Caco-2 (cell line): ENCODE measurements at regions not wholly inside any gene's neighbourhood (a gene's known extent, or its start where the extent isn't known, plus 50 kb on each side); places are given as distances from the start of the nearest gene placed in this dataset.

Experiments used
- BruUV-seq: library from RNA; stranded (reverse); fragments of 400-500 nt; replicated peaks from 2 replicates; lab custom pipeline; 2021; lab: Mats Ljungman, UMichigan
- CTCF ChIA-PET: fragments of 300-600 bp; sonication (Branson Sonifier 250); formaldehyde crosslinking; loops from one replicate; lab custom pipeline; 2022; ENCODE audit warnings: antibody characterized with exemption; lab: Charles Lee
- POLR2A ChIA-PET: fragments of 300-600 bp; sonication (Branson Sonifier 250); formaldehyde crosslinking; loops from one replicate; lab custom pipeline; 2022; ENCODE audit warnings: antibody characterized with exemption; lab: Charles Lee
- DNase-seq, 2 experiments: peaks; one replicate each; pipeline versions ENCODE4 v3.0.0 to v3.0.0-alpha.2; 2020 to 2022
- H3K27me3 ChIP-seq: replicated peaks from 2 replicates; pipeline ENCODE4 v1.6.0; 2011; ENCODE audit warnings: low read length; ENCODE audit not compliant: control insufficient read depth, insufficient read depth
- H3K36me3 ChIP-seq: 2 replicates; pipeline ENCODE4 v1.5.1; 2011; ENCODE audit warnings: low read length; ENCODE audit not compliant: control insufficient read depth, insufficient read depth
- H3K4me1 ChIP-seq: fragments of 250-450 bp; sonication (Bioruptor Pico); 2 replicates; pipeline ENCODE4 v1.5.1; 2020; ENCODE audit warnings: mild to moderate bottlenecking
- H3K4me3 ChIP-seq: 2 replicates; pipeline ENCODE4 v1.5.1; 2011; ENCODE audit warnings: low read depth, mild to moderate bottlenecking, control low read depth, low read length
- H3K9me3 ChIP-seq: fragments of 250-450 bp; sonication (Bioruptor Pico); 2 replicates; pipeline ENCODE4 v1.5.1; 2020; ENCODE audit warnings: mild to moderate bottlenecking, moderate library complexity
- H3K27ac Mint-ChIP-seq: one replicate; pipeline ENCODE4 v1.8.0; 2022; ENCODE audit warnings: mixed read lengths; ENCODE audit not compliant: unreplicated experiment
- H3K27me3 Mint-ChIP-seq: one replicate; pipeline ENCODE4 v1.8.0; 2022; ENCODE audit warnings: mixed read lengths; ENCODE audit not compliant: insufficient read depth, unreplicated experiment
- H3K36me3 Mint-ChIP-seq: one replicate; pipeline ENCODE4 v1.8.0; 2022; ENCODE audit warnings: mild to moderate bottlenecking, mixed read lengths; ENCODE audit not compliant: insufficient read depth, unreplicated experiment
- H3K4me1 Mint-ChIP-seq: one replicate; pipeline ENCODE4 v1.8.0; 2022; ENCODE audit warnings: low read depth, mixed read lengths; ENCODE audit not compliant: unreplicated experiment
- H3K4me3 Mint-ChIP-seq: one replicate; pipeline ENCODE4 v1.8.0; 2022; ENCODE audit warnings: mild to moderate bottlenecking, moderate library complexity, mixed read lengths; ENCODE audit not compliant: unreplicated experiment
- H3K9me3 Mint-ChIP-seq: one replicate; pipeline ENCODE4 v1.8.0; 2022; ENCODE audit warnings: mixed read lengths; ENCODE audit not compliant: unreplicated experiment
- intact Hi-C: fragments of 100-400 bp; cut with micrococcal nuclease; formaldehyde crosslinking; loops from one replicate; pipeline ENCODE4 v1.10.0; 2022; ENCODE audit not compliant: unreplicated experiment
- TF ChIP-seq, protein P1 (sequence below), 2 experiments: fragments of 200-600 bp in 1 of 2; IDR thresholded peaks; 1 replicate in 1 of 2; 2 replicates in 1 of 2; pipeline versions ENCODE4 v1.5.1 to v1.8.0; 2011 to 2022; ENCODE audit warnings: antibody characterized with exemption in 1 of 2, control low read depth in 1 of 2, inconsistent platforms in 1 of 2, low read depth in 1 of 2, low read length in 1 of 2, mild to moderate bottlenecking in 1 of 2, moderate library complexity in 1 of 2; ENCODE audit not compliant: insufficient read depth in 1 of 2, severe bottlenecking in 1 of 2, unreplicated experiment in 1 of 2

DNA sequence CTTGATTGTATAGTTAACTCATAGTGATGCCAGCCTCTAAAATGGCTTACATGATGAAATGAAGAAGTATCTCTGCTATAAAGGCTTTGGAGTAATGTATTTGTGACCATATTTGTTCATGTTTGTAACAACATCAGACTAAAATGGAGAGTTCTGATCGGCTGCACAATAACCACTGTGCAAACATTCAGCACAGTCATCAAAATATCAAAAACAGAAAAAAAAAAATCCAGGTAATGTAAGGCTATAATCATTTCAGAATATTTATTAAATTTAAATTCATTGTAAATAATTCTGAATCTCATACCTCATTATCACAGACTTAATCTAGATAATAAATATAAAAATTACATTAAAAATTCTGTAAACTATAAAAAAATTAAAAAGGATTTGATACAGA, 1161.8 kb downstream of the MRPL39 start:
- ChIA-PET CTCF (no interaction called here), POLR2A (no interaction called here)
- Histone ChIP-seq H3K4me1 (no peaks in the 10 kb centered on the region), H3K36me3 (no peaks in the 10 kb centered on the region), H3K4me3 (no peak overlapping the region), H3K9me3 (no peaks in the 10 kb centered on the region), H3K27me3 (no peaks in the 10 kb centered on the region)
- intact Hi-C loops: no loop called here
- H3K4me3 Mint-ChIP-seq: no peak overlapping the region
- H3K36me3 Mint-ChIP-seq: no peaks in the 10 kb centered on the region
- H3K4me1 Mint-ChIP-seq: no peaks in the 10 kb centered on the region
- TF ChIP-seq, protein P1, sequence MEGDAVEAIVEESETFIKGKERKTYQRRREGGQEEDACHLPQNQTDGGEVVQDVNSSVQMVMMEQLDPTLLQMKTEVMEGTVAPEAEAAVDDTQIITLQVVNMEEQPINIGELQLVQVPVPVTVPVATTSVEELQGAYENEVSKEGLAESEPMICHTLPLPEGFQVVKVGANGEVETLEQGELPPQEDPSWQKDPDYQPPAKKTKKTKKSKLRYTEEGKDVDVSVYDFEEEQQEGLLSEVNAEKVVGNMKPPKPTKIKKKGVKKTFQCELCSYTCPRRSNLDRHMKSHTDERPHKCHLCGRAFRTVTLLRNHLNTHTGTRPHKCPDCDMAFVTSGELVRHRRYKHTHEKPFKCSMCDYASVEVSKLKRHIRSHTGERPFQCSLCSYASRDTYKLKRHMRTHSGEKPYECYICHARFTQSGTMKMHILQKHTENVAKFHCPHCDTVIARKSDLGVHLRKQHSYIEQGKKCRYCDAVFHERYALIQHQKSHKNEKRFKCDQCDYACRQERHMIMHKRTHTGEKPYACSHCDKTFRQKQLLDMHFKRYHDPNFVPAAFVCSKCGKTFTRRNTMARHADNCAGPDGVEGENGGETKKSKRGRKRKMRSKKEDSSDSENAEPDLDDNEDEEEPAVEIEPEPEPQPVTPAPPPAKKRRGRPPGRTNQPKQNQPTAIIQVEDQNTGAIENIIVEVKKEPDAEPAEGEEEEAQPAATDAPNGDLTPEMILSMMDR (IDR thresholded peaks at IDR 0.05; ENCODE audit: insufficient read depth in 1 of 2, low read depth in 1 of 2, low read length in 1 of 2, severe bottlenecking in 1 of 2, unreplicated experiment in 1 of 2): no peak
- no TSS peak for BruUV-seq
- no peaks in the 10 kb centered on the region for H3K27me3 Mint-ChIP-seq
- no peak overlapping the region for H3K27ac Mint-ChIP-seq
- DNase-seq: no peak
- H3K9me3 Mint-ChIP-seq: no peaks in the 10 kb centered on the region

GRCh38 chr21:24444736-24445135, 1162.5 kb downstream of the MRPL39 start:
- no peaks in the 10 kb centered on the region for H3K27me3 Mint-ChIP-seq
- H3K4me3 ChIP-seq: no peak overlapping the region
- BruUV-seq: no TSS peak

DNA sequence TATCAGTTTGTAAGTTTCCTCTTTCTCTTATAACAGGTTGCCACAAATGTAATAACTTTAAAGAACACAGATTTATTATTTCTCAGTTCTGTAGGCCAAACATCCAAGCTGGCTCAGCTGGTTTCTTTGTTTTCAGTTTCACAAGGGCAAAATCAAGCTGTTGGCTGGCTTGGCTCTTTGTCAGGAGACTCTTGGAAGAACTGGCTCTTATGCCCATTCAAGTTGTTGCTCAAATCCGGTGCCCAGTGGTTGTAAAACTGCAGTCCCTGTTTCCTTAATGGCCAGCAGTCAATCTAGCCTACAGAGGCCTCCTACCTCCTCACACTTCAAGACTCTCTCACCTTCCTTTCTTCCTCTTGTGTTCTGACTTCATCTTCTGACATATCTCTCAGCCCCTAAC, 1171.0 kb downstream of the MRPL39 start:
- H3K36me3 ChIP-seq: no peaks in the 10 kb centered on the region
- no peaks in the 10 kb centered on the region for H3K4me1 ChIP-seq
- no peaks in the 10 kb centered on the region for H3K9me3 ChIP-seq
- POLR2A ChIA-PET: no interaction called here
- no peaks in the 10 kb centered on the region for H3K4me1 Mint-ChIP-seq
- TF ChIP-seq, protein P1 (IDR thresholded peaks at IDR 0.05; ENCODE audit: insufficient read depth in 1 of 2, low read depth in 1 of 2, low read length in 1 of 2, severe bottlenecking in 1 of 2, unreplicated experiment in 1 of 2): no peak
- H3K27me3 ChIP-seq: no peaks in the 10 kb centered on the region
- no peak overlapping the region for H3K27ac Mint-ChIP-seq
- no TSS peak for BruUV-seq
- intact Hi-C loops: no loop called here
- H3K27me3 Mint-ChIP-seq: no peaks in the 10 kb centered on the region
- no peak for DNase-seq
- H3K4me3 Mint-ChIP-seq: no peak overlapping the region
- H3K4me3 ChIP-seq: no peak overlapping the region
- H3K36me3 Mint-ChIP-seq: no peaks in the 10 kb centered on the region
- H3K9me3 Mint-ChIP-seq: no peaks in the 10 kb centered on the region
- CTCF ChIA-PET: no interaction called here

More at GRCh38 chr21:24444736-24445135, 1162.5 kb downstream of the MRPL39 start:
- H3K4me1 ChIP-seq: no peaks in the 10 kb centered on the region
- ChIA-PET POLR2A (no interaction called here), CTCF (no interaction called here)
- Mint-ChIP-seq H3K9me3 (no peaks in the 10 kb centered on the region), H3K4me3 (no peak overlapping the region), H3K4me1 (no peaks in the 10 kb centered on the region), H3K27ac (no peak overlapping the region), H3K36me3 (no peaks in the 10 kb centered on the region)
- H3K9me3 ChIP-seq: no peaks in the 10 kb centered on the region
- no peaks in the 10 kb centered on the region for H3K36me3 ChIP-seq
- no peaks in the 10 kb centered on the region for H3K27me3 ChIP-seq
- no peak for DNase-seq
- TF ChIP-seq, protein P1 (IDR thresholded peaks at IDR 0.05; ENCODE audit: insufficient read depth in 1 of 2, low read depth in 1 of 2, low read length in 1 of 2, severe bottlenecking in 1 of 2, unreplicated experiment in 1 of 2): no peak
- intact Hi-C loops: no loop called here
